ENCODE measurements at regions not wholly inside any gene's neighbourhood (a gene's known extent, or its start where the extent isn't known, plus 50 kb on each side); places are given as distances from the start of the nearest gene placed in this dataset.

DNA sequence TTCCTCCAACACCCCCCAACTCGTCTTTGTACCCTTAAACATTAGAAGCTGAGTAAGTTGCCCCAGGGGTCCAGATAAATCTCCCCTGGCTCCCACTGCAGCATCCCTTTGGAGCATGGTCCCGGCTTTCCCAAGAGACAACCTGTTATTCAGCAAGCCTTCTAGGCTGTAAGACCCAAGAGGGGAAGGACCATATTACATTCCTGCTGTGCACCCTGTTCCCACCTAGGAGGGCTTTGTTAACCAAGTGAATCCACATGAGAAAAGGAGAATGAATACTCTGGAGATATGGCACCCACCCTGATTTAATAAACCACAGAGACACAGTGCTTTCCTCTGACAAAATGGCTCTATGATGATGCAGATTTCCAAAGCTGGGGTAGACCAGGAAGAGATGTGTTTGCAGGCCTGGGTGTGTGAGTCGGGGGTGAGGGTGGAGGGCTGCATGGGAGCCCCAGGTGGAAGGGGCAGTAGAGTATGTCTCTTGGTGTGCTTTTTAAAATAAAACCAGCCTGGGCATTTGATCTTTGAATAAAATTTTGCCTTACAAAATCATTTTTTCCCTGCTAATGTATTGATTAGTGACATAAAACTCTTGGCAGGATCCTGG lies 325.2 kb downstream of the DRD1 start:
- peaks cover 31% of the 10 kb centered on the region for H3K27me3 Mint-ChIP-seq
- no peak overlapping the region for H3K27ac Mint-ChIP-seq
- H3K9me3 Mint-ChIP-seq: no peaks in the 10 kb centered on the region
- no peak overlapping the region for H3K4me3 Mint-ChIP-seq
- peaks cover 4% of the 10 kb centered on the region for H3K4me1 Mint-ChIP-seq (ENCODE audit: unreplicated experiment)
- no peak for DNase-seq (ENCODE audit: extremely low spot score, unreplicated experiment)
- no peak for TF ChIP-seq CTCF (conservative IDR thresholded peaks at IDR 0.05)
- H3K36me3 Mint-ChIP-seq: no peaks in the 10 kb centered on the region

DNA sequence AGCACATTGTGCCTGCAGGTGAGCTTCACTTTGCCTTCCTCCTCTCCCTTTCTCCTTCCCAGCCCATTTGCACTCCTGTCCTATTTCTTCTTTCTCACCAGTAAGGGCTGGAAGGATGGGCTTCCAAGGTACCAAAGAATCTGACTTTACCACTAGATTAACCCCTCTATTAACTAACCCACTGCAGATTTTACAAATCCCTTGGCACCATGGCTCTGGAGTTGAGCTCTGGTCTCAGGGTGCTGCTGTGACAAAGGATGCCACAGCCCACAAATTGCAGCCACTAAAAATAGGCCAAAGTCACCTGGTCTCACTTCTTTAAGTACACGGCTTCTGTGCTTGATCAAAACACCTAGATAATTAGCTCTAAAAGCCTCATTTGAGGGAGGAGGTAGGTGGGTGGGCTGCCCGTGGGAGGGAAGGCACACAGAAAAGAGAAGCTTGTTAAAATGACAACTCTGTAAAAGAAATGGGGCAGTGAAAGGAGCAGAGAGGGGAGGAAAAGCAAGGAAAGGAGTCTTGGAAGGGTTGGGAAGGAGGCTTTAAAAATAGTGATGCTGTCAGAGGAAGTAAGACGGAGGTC lies 327.4 kb downstream of the DRD1 start:
- H3K27ac Mint-ChIP-seq: no peak overlapping the region
- peaks cover 4% of the 10 kb centered on the region for H3K4me1 Mint-ChIP-seq (ENCODE audit: unreplicated experiment)
- H3K27me3 Mint-ChIP-seq: peaks cover 36% of the 10 kb centered on the region
- no peak for TF ChIP-seq CTCF (conservative IDR thresholded peaks at IDR 0.05)
- H3K36me3 Mint-ChIP-seq: no peaks in the 10 kb centered on the region
- no peaks in the 10 kb centered on the region for H3K9me3 Mint-ChIP-seq
- no peak overlapping the region for H3K4me3 Mint-ChIP-seq
- no peak for DNase-seq (ENCODE audit: extremely low spot score, unreplicated experiment)

DNA sequence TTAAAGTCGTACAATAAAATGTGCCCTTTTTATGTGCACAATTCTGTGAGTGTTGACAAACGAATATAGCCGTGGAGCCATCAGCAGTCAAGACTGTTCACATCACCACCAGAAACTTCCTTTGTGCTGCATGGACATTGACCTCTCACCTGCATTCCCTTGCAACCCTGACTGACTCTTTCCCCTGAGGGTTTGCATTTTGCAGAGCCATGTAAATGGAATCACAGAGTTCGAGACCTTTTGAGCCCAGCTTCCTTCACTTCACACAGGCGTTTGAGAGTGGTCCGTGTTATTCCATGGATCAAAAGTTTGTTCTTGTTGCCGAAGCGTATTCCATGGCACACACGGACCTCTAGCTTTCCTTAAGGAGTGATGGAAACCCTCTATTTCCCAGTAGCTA lies 328.2 kb downstream of the DRD1 start:
- peaks cover 36% of the 10 kb centered on the region for H3K27me3 Mint-ChIP-seq
- H3K4me1 Mint-ChIP-seq (ENCODE audit: unreplicated experiment): peaks cover 4% of the 10 kb centered on the region
- no peaks in the 10 kb centered on the region for H3K36me3 Mint-ChIP-seq
- TF ChIP-seq CTCF (conservative IDR thresholded peaks at IDR 0.05): no peak
- no peaks in the 10 kb centered on the region for H3K9me3 Mint-ChIP-seq
- no peak overlapping the region for H3K27ac Mint-ChIP-seq
- H3K4me3 Mint-ChIP-seq: no peak overlapping the region
- no peak for DNase-seq (ENCODE audit: extremely low spot score, unreplicated experiment)

DNA sequence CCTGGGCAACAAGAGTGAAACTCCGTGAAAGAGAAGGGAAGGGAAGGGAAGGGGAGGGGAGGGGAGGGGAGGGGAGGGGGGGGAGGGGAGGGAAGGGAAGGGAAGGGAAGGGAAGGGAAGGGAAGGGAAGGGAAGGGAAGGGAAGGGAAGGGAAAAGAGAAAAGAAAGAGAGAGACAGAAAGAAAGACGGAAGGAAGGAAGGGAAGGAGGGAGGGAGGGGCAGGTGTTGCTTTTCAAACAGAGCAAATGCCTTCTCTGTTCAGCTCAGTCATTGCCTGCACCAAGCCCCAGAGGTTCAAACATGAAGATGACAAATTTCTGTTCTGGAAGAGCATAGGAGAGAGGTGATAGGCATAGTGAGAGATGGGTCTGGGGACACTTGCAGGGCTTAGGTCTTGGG lies 330.0 kb downstream of the DRD1 start:
- Mint-ChIP-seq H3K27me3 (peaks cover 36% of the 10 kb centered on the region), H3K36me3 (no peaks in the 10 kb centered on the region), H3K9me3 (peaks cover 8% of the 10 kb centered on the region), H3K4me3 (no peak overlapping the region), H3K4me1 (ENCODE audit: unreplicated experiment) (peaks cover 4% of the 10 kb centered on the region), H3K27ac (no peak overlapping the region)
- no peak for DNase-seq (ENCODE audit: extremely low spot score, unreplicated experiment)
- TF ChIP-seq CTCF (conservative IDR thresholded peaks at IDR 0.05): no peak

DNA sequence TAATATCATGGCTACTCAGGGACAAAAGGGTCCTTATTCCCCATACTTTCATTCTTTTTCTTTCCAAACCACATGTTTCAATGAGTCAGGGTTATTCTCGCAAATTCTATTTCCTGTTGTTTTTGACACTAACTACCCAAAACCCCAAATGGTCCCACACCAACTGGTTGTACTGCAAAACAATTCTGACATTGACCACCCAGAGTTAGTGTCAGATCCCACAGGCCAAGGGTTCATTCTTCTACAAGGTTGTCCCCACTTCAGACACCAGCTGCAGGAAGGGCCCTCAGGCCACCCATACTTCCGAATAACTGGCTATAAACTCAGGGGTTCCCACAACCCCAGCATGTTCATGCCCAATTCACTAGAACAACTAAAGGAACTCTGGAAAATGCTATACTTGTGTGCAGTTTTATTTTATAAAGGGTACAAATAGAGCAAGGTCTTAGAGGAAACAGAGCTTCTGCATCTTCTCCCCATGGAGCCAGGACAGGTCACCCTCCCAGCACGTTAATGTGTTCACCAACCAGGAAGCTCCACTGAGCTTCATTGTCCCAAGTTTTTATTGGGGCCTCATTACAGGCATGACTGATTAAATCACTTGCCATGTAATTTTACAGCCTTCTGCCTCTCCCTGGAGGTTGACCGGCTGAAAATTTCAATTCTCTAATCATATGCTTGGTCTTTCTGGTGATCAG lies 334.8 kb downstream of the DRD1 start:
- TF ChIP-seq CTCF (conservative IDR thresholded peaks at IDR 0.05): no peak
- H3K4me3 Mint-ChIP-seq: no peak overlapping the region
- DNase-seq (ENCODE audit: extremely low spot score, unreplicated experiment): no peak
- peaks cover 16% of the 10 kb centered on the region for H3K27me3 Mint-ChIP-seq
- no peak overlapping the region for H3K27ac Mint-ChIP-seq
- no peaks in the 10 kb centered on the region for H3K36me3 Mint-ChIP-seq
- H3K9me3 Mint-ChIP-seq: peaks cover 14% of the 10 kb centered on the region
- H3K4me1 Mint-ChIP-seq (ENCODE audit: unreplicated experiment): no peaks in the 10 kb centered on the region

All from type B pancreatic cell (in vitro differentiated cells).